Spleen (tissue), 7 donors: ENCODE measurements at regions not wholly inside any gene's neighbourhood (a gene's known extent, or its start where the extent isn't known, plus 50 kb on each side); places are given as distances from the start of the nearest gene placed in this dataset.

Experiments used
- CTCF ChIP-seq, 11 experiments: fragments of 200-600 bp in 7 of 11; fragments of 450-650 bp in 4 of 11; sonication (generic) in 4 of 11; IDR thresholded peaks in 8 of 11; conservative IDR thresholded peaks in 3 of 11; 1 replicate in 7 of 11; 2 replicates in 4 of 11; pipeline versions ENCODE4 v1.4.0 to v1.8.0; 2016 to 2021; ENCODE audit warnings: antibody characterized with exemption in 11 of 11, inconsistent platforms in 4 of 11, mild to moderate bottlenecking in 1 of 11
- POLR2A ChIP-seq, 3 donors: fragments of 450-650 bp; IDR thresholded peaks; one replicate each; pipeline ENCODE4 v1.5.1; 2017; ENCODE audit warnings: antibody characterized with exemption in 3 of 3, mild to moderate bottlenecking in 1 of 3
- donor health status: DM: no; HTN: no; CAD: no; lungs with moderate emphysema.
- donor health status: DM: no; HTN: no; CAD: no.
- donor health status: DM: no; HTN: no; CAD: no.

- no peak for TF ChIP-seq CTCF (IDR thresholded peaks at IDR 0.05 in 8 of 11, conservative IDR thresholded peaks at IDR 0.05 in 3 of 11)
- no peak for TF ChIP-seq POLR2A (IDR thresholded peaks at IDR 0.05)
Observed at GRCh38 chr11:42901084-42901483, 410.7 kb upstream of the API5 start.
